NCI-H1694 treated with DMSO at 0.1 percent for 48 hours (cell line): ENCODE measurements at regions not wholly inside any gene's neighbourhood (a gene's known extent, or its start where the extent isn't known, plus 50 kb on each side); places are given as distances from the start of the nearest gene placed in this dataset.

Experiments used
- DNase-seq: peaks from one replicate; lab custom pipeline; 2025; lab: John Stamatoyannopoulos, UW

- DNase-seq: no peak
These were observed 155.8 kb upstream of the GADL1 start for GRCh38 chr3:31050296-31050695.

- DNase-seq: no peak
These were observed 156.8 kb upstream of the GADL1 start for GRCh38 chr3:31051226-31051625.

- no peak for DNase-seq
These were observed 158.8 kb upstream of the GADL1 start for GRCh38 chr3:31053299-31053698.

GRCh38 chr3:31054032-31054431 lies 159.6 kb upstream of the GADL1 start:
- no peak for DNase-seq

- no peak for DNase-seq
These were observed 161.3 kb upstream of the GADL1 start for GRCh38 chr3:31055757-31056156.

- no peak for DNase-seq
These were observed 163.4 kb upstream of the GADL1 start for GRCh38 chr3:31057891-31058290.

- DNase-seq: no peak
These were observed 169.6 kb upstream of the GADL1 start for GRCh38 chr3:31064021-31064420.

GRCh38 chr3:31065765-31066164 lies 171.3 kb upstream of the GADL1 start:
- no peak for DNase-seq

- DNase-seq: no peak
These were observed 172.5 kb upstream of the GADL1 start for GRCh38 chr3:31067004-31067403.

- DNase-seq: no peak
These were observed 181.0 kb upstream of the GADL1 start for GRCh38 chr3:31075471-31075870.

GRCh38 chr3:31075876-31076275 lies 181.4 kb upstream of the GADL1 start:
- DNase-seq: no peak

GRCh38 chr3:31077021-31077601 lies 182.7 kb upstream of the GADL1 start:
- no peak for DNase-seq

GRCh38 chr3:31077826-31078225 lies 183.4 kb upstream of the GADL1 start:
- no peak for DNase-seq

GRCh38 chr3:31079689-31080088 lies 185.2 kb upstream of the GADL1 start:
- no peak for DNase-seq

GRCh38 chr3:31081018-31081662 lies 186.7 kb upstream of the GADL1 start:
- DNase-seq: no peak

GRCh38 chr3:31086148-31086547 lies 191.7 kb upstream of the GADL1 start:
- no peak for DNase-seq

GRCh38 chr3:31086698-31087097 lies 192.2 kb upstream of the GADL1 start:
- DNase-seq: no peak

GRCh38 chr3:31091748-31092147 lies 197.3 kb upstream of the GADL1 start:
- DNase-seq: no peak

GRCh38 chr3:31092748-31093589 lies 198.5 kb upstream of the GADL1 start:
- no peak for DNase-seq

GRCh38 chr3:31093606-31094005 lies 199.1 kb upstream of the GADL1 start:
- no peak for DNase-seq

GRCh38 chr3:31094048-31094447 lies 199.6 kb upstream of the GADL1 start:
- no peak for DNase-seq

- DNase-seq: no peak
These were observed 200.8 kb upstream of the GADL1 start for GRCh38 chr3:31095255-31095654.

GRCh38 chr3:31096661-31097395 lies 202.4 kb upstream of the GADL1 start:
- no peak for DNase-seq
